Colonic mucosa (tissue), 4 donors: ENCODE measurements at regions not wholly inside any gene's neighbourhood (a gene's known extent, or its start where the extent isn't known, plus 50 kb on each side); places are given as distances from the start of the nearest gene placed in this dataset.

Experiments used
- DNase-seq: peaks from one replicate; pipeline ENCODE4 v3.0.0-alpha.2; 2020
- H3K27ac ChIP-seq: fragments of 200-600 bp; one replicate; pipeline ENCODE4 v1.8.0; 2021
- H3K27me3 ChIP-seq: fragments of 200-600 bp; one replicate; pipeline ENCODE4 v1.8.0; 2021
- H3K36me3 ChIP-seq: fragments of 200-600 bp; one replicate; pipeline ENCODE4 v1.8.0; 2021
- H3K4me1 ChIP-seq: fragments of 200-600 bp; one replicate; pipeline ENCODE4 v1.8.0; 2021; ENCODE audit warnings: mild to moderate bottlenecking
- H3K4me3 ChIP-seq: fragments of 200-600 bp; one replicate; pipeline ENCODE4 v1.8.0; 2021
- H3K9ac ChIP-seq, 2 donors: one replicate each; pipeline ENCODE4 v1.7.0; 2013; ENCODE audit warnings: control low read depth in 2 of 2, low read depth in 2 of 2, low read length in 2 of 2
- H3K9me3 ChIP-seq: fragments of 200-600 bp; one replicate; pipeline ENCODE4 v1.8.0; 2021
- intact Hi-C: fragments of 100-400 bp; cut with DNase I; formaldehyde crosslinking; loops from one replicate; pipeline ENCODE4 v1.14.1; 2022
- TF ChIP-seq, protein P1 (sequence below): fragments of 200-600 bp; IDR thresholded peaks from one replicate; pipeline ENCODE4 v1.8.0; 2022; ENCODE audit warnings: antibody characterized with exemption, mild to moderate bottlenecking
- donor health status: healthy.
- donor health status: DM: no; HTN: no; CAD: no.
- donor health status: DM: no; HTN: no; CAD: no.

GRCh38 chr4:52317981-52318380, 266.9 kb downstream of the SPATA18 start:
- Histone ChIP-seq H3K4me3 (no peak overlapping the region), H3K27me3 (no peaks in the 10 kb centered on the region), H3K9ac (no peak overlapping the region), H3K9me3 (no peaks in the 10 kb centered on the region), H3K36me3 (no peaks in the 10 kb centered on the region), H3K4me1 (no peaks in the 10 kb centered on the region), H3K27ac (no peak overlapping the region)
- DNase-seq = no peak
- TF ChIP-seq, protein P1, sequence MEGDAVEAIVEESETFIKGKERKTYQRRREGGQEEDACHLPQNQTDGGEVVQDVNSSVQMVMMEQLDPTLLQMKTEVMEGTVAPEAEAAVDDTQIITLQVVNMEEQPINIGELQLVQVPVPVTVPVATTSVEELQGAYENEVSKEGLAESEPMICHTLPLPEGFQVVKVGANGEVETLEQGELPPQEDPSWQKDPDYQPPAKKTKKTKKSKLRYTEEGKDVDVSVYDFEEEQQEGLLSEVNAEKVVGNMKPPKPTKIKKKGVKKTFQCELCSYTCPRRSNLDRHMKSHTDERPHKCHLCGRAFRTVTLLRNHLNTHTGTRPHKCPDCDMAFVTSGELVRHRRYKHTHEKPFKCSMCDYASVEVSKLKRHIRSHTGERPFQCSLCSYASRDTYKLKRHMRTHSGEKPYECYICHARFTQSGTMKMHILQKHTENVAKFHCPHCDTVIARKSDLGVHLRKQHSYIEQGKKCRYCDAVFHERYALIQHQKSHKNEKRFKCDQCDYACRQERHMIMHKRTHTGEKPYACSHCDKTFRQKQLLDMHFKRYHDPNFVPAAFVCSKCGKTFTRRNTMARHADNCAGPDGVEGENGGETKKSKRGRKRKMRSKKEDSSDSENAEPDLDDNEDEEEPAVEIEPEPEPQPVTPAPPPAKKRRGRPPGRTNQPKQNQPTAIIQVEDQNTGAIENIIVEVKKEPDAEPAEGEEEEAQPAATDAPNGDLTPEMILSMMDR = no peak
- intact Hi-C loops = no loop called here

GRCh38 chr4:52329894-52330293, 278.8 kb downstream of the SPATA18 start:
- no peak for DNase-seq
- Histone ChIP-seq H3K4me3 (no peak overlapping the region), H3K27ac (no peak overlapping the region), H3K27me3 (no peaks in the 10 kb centered on the region), H3K9ac (no peak overlapping the region), H3K9me3 (no peaks in the 10 kb centered on the region), H3K4me1 (no peaks in the 10 kb centered on the region), H3K36me3 (no peaks in the 10 kb centered on the region)
- intact Hi-C loops = no loop called here
- TF ChIP-seq, protein P1 = no peak

DNA sequence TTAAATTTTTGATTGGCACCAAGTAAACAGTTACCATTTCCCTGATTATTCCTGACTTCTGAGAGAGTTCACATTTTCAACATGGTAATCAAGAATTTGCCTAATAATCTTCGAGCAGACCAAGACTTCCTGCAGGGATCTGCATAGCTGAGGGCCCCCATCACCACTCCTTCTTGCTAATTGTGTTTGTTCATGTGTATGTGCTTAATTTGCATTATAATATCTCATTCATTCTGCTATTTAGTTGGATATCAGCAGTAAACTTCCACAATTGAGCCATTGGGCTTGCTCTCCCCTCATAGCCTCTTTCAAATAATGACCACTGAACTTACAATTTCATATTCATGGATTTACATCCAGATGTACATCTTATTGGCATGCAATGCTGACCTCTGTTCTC, 292.5 kb downstream of the SPATA18 start:
- TF ChIP-seq, protein P1 = no peak
- Histone ChIP-seq H3K4me3 (no peak overlapping the region), H3K4me1 (no peaks in the 10 kb centered on the region), H3K36me3 (no peaks in the 10 kb centered on the region), H3K27ac (no peak overlapping the region), H3K9ac (no peak overlapping the region), H3K9me3 (no peaks in the 10 kb centered on the region), H3K27me3 (no peaks in the 10 kb centered on the region)
- DNase-seq = no peak
- intact Hi-C loops = no loop called here

GRCh38 chr4:52350926-52351325, 299.8 kb downstream of the SPATA18 start:
- intact Hi-C loops = no loop called here
- H3K9me3 ChIP-seq = no peaks in the 10 kb centered on the region
- TF ChIP-seq, protein P1 = no peak
- H3K36me3 ChIP-seq = no peaks in the 10 kb centered on the region
- H3K4me1 ChIP-seq = no peaks in the 10 kb centered on the region
- no peaks in the 10 kb centered on the region for H3K27me3 ChIP-seq
- no peak for DNase-seq
- H3K27ac ChIP-seq = no peak overlapping the region
- H3K9ac ChIP-seq = no peak overlapping the region
- no peak overlapping the region for H3K4me3 ChIP-seq

DNA sequence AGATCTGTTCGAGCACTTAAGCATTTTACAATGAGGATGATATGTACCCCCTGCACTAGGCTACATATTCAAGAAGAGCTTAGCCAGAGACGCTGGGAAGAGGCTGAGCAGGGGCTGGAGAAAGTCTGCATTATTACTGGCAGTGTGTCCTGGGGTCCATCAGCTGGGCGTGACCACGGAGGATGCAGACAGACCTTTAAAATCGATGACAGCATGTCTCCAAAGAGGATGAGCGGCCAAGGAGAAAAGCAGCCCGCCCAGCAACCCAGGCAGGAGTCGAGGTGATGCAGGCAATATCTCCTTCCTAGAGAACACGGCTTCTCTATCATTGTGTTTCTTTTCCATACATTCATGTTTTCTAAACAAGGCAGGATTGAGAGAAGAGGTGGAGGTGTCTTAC, 300.7 kb downstream of the USP46 start:
- Histone ChIP-seq H3K27me3 (no peaks in the 10 kb centered on the region), H3K9me3 (no peaks in the 10 kb centered on the region), H3K9ac (no peak overlapping the region), H3K27ac (no peak overlapping the region), H3K36me3 (no peaks in the 10 kb centered on the region), H3K4me1 (no peaks in the 10 kb centered on the region), H3K4me3 (no peak overlapping the region)
- intact Hi-C loops = no loop called here
- no peak for DNase-seq
- TF ChIP-seq, protein P1 = no peak

DNA sequence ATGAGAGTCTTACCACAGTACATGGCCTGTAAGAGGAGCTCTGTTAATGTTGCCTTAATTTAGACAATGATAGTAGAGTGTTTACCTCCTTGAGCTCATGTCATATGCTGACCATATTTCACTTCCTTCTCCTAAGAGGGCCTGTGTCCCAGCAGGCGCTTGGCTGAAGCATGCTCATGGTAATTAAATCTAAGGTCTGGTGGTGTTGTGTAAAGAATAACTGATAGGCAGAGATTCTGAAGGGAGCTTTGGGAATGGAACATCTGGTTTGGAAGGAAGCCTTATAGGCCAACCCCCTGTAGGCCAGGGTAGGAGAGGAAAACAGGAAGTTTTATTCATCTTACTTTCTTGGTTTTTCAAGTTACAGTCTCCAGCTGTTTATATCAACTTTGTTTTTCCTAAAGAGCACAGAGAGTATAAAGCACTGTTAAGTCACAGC, 300.2 kb downstream of the USP46 start:
- no peak overlapping the region for H3K27ac ChIP-seq
- no peak for DNase-seq
- intact Hi-C loops = no loop called here
- no peaks in the 10 kb centered on the region for H3K9me3 ChIP-seq
- no peaks in the 10 kb centered on the region for H3K4me1 ChIP-seq
- no peak overlapping the region for H3K4me3 ChIP-seq
- no peaks in the 10 kb centered on the region for H3K27me3 ChIP-seq
- no peaks in the 10 kb centered on the region for H3K36me3 ChIP-seq
- H3K9ac ChIP-seq = no peak overlapping the region
- TF ChIP-seq, protein P1 = no peak
